Large intestine (tissue), 3 donors: ENCODE measurements at regions not wholly inside any gene's neighbourhood (a gene's known extent, or its start where the extent isn't known, plus 50 kb on each side); places are given as distances from the start of the nearest gene placed in this dataset.

Experiments
- DNase-seq, 2 donors: peaks; one replicate each; pipeline versions ENCODE4 v3.0.0 to v3.0.0-alpha.2; 2013
- H3K27ac ChIP-seq: one replicate; pipeline ENCODE4 v1.5.1; 2013; ENCODE audit warnings: low read length
- H3K27me3 ChIP-seq: 2 replicates; pipeline ENCODE4 v1.6.1; 2013; ENCODE audit warnings: low read length; ENCODE audit not compliant: control insufficient read depth, insufficient read depth
- H3K36me3 ChIP-seq: 2 replicates; pipeline ENCODE4 v1.6.1; 2013; ENCODE audit warnings: low read length; ENCODE audit not compliant: control insufficient read depth, insufficient read depth
- H3K4me1 ChIP-seq: one replicate; pipeline ENCODE4 v1.6.1; 2013; ENCODE audit warnings: low read length; ENCODE audit not compliant: control insufficient read depth, insufficient read depth
- H3K4me3 ChIP-seq: one replicate; pipeline ENCODE4 v1.5.1; 2013; ENCODE audit warnings: low read length
- H3K9me3 ChIP-seq: one replicate; pipeline ENCODE4 v1.6.1; 2013; ENCODE audit warnings: mild to moderate bottlenecking, low read depth, low read length, moderate library complexity; ENCODE audit not compliant: control insufficient read depth
- WGBS: methylation state at CpG from one replicate; pipeline ENCODE4 v1.1.5; 2013; ENCODE audit warnings: low lambda C conversion rate; ENCODE audit not compliant: insufficient coverage; 5-methylcytosine and 5-hydroxymethylcytosine counted together

DNA sequence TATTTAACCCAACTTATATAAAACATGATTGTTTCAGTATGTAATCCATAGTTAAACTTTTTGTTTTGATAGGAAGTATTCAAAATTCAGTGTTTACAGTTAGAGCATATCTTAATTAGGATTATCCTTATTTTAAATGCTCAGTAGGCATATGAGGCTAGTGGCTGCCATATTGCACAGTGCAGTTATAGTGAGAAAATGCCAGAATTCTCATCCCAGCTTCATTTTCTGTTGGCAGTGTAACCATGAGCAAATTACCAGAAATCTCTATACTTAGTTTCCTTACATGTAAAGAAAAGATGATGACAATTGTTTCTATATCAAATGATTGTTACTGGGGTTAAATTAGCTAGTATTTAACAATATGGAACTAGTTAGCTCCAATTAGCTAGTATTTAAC, 265.8 kb downstream of the ARAP2 start:
- no peak for DNase-seq
- Histone ChIP-seq H3K27me3 (no peaks in the 10 kb centered on the region), H3K9me3 (no peaks in the 10 kb centered on the region), H3K4me3 (no peak overlapping the region), H3K36me3 (no peaks in the 10 kb centered on the region), H3K4me1 (no peaks in the 10 kb centered on the region), H3K27ac (no peak overlapping the region)

- Histone ChIP-seq H3K27me3 (no peaks in the 10 kb centered on the region), H3K4me3 (no peak overlapping the region), H3K27ac (no peak overlapping the region), H3K9me3 (no peaks in the 10 kb centered on the region), H3K4me1 (no peaks in the 10 kb centered on the region), H3K36me3 (no peaks in the 10 kb centered on the region)
- WGBS = no CpG with 5 or more reads among the region's 1 CpG
- peak in 1 of 2 donors; percentile 0 for DNase-seq
These were observed 262.0 kb downstream of the ARAP2 start for GRCh38 chr4:35982318-35982717.

DNA sequence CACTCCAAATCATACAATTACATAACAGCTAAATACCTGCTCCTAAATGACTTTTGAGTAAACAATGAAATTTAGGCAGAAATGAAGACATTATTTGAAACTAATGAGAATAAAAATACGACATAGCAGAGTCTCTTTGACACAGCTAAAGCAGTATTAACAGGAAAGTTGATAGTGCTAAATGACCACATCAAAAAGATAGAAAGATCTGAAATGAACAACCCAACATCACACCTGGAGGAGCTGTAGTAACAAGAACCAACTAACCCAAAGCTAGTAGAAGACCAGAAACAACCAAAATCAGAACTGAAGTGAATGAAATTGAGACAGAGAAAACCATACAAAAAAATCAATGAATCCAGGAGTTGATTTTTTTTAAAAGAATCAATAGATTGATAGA, 257.8 kb downstream of the ARAP2 start:
- Histone ChIP-seq H3K27me3 (no peaks in the 10 kb centered on the region), H3K36me3 (no peaks in the 10 kb centered on the region), H3K4me3 (no peak overlapping the region), H3K9me3 (no peaks in the 10 kb centered on the region), H3K4me1 (no peaks in the 10 kb centered on the region), H3K27ac (no peak overlapping the region)
- no peak for DNase-seq
- WGBS = 75% methylated on average over 1 of the region's 1 CpG

DNA sequence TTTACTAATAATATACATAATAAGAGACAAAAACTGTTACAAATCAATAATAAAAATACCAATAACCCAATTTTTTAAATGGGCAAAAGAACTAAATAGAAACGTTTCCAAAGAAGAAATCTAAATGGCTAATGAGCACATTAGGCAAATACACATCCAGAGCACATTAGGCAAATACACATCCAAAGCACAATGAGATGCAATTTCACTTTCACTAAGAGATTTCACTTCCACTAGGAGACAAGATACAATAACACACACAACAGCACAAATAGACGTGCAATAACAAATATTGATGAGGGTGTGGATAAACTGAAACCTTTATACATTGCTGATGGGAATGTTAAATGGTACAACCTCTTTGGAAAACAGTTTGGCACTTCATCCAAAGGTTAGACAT, 250.7 kb downstream of the ARAP2 start:
- no peaks in the 10 kb centered on the region for H3K36me3 ChIP-seq
- no peaks in the 10 kb centered on the region for H3K9me3 ChIP-seq
- 80% methylated on average over 1 of the region's 2 CpGs for WGBS
- H3K27ac ChIP-seq = no peak overlapping the region
- H3K4me1 ChIP-seq = no peaks in the 10 kb centered on the region
- DNase-seq = no peak
- no peak overlapping the region for H3K4me3 ChIP-seq
- no peaks in the 10 kb centered on the region for H3K27me3 ChIP-seq

DNA sequence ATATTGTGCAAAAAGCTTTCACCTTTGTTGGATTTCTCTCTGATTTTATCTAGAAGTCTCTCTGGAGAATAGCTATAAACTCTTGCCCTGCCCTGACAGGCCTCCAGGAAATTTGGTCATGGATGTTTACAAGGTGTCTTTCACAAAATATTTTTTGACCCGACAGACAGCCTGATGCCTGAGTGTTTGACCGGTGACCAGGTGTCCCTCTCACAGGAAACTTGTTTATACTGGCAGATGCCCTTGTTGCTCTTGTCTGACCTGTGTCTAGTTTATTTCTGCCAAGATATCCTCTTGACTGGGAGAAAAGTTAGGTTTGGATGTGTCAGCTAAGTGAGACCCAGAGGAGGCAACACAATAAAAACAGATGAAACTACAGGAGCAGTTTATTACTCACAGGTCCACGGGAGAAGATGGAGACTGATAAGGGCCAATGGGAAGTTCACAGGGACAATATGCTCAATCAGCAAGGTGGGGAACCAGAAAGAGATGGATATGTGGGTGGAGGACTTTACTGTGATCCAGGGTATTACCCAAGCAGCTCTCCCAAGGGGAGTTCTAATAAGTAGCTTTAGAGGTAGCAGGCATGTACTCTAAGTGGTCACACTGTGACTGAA, 243.3 kb downstream of the ARAP2 start:
- H3K4me1 ChIP-seq = no peaks in the 10 kb centered on the region
- WGBS = no CpG with 5 or more reads among the region's 3 CpGs
- H3K27me3 ChIP-seq = no peaks in the 10 kb centered on the region
- no peaks in the 10 kb centered on the region for H3K9me3 ChIP-seq
- no peak overlapping the region for H3K4me3 ChIP-seq
- H3K36me3 ChIP-seq = no peaks in the 10 kb centered on the region
- H3K27ac ChIP-seq = no peak overlapping the region
- DNase-seq = no peak

GRCh38 chr4:36003051-36003450, 241.3 kb downstream of the ARAP2 start:
- H3K4me1 ChIP-seq = no peaks in the 10 kb centered on the region
- H3K27me3 ChIP-seq = no peaks in the 10 kb centered on the region
- H3K9me3 ChIP-seq = no peaks in the 10 kb centered on the region
- 94% methylated on average over 3 of the region's 12 CpGs for WGBS
- no peaks in the 10 kb centered on the region for H3K36me3 ChIP-seq
- no peak overlapping the region for H3K4me3 ChIP-seq
- no peak overlapping the region for H3K27ac ChIP-seq
- DNase-seq = no peak

- 80% methylated on average over 1 of the region's 2 CpGs for WGBS
- Histone ChIP-seq H3K9me3 (no peaks in the 10 kb centered on the region), H3K27me3 (no peaks in the 10 kb centered on the region), H3K36me3 (no peaks in the 10 kb centered on the region), H3K4me1 (no peaks in the 10 kb centered on the region), H3K27ac (no peak overlapping the region), H3K4me3 (no peak overlapping the region)
- no peak for DNase-seq
These were observed 240.0 kb downstream of the ARAP2 start for GRCh38 chr4:36004204-36004851.

DNA sequence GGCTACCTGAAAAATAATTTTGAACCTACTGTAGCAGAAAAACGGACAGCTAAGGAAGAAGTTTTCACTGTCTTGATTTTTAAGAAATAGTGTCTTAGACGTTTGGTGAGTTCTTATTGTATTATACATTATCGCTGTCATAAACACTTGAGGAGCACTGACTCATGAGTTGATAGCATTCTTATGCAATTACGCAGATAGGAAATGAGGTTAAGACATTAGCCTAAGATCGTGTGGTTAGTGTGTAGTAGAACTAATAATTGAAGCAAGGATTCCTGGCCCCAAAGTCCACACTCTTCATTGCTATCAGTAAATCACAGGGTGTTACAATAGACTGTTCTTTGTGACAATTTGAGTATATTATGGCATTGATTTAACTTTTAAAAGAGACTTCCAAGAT, 238.1 kb downstream of the ARAP2 start:
- DNase-seq = peak in 1 of 2 donors; percentile 27
- Histone ChIP-seq H3K4me1 (no peaks in the 10 kb centered on the region), H3K36me3 (no peaks in the 10 kb centered on the region), H3K27me3 (no peaks in the 10 kb centered on the region), H3K4me3 (no peak overlapping the region), H3K9me3 (no peaks in the 10 kb centered on the region), H3K27ac (no peak overlapping the region)
- 50% methylated on average over 2 of the region's 5 CpGs for WGBS

- no peaks in the 10 kb centered on the region for H3K4me1 ChIP-seq
- 100% methylated on average over 1 of the region's 4 CpGs for WGBS
- no peak for DNase-seq
- no peak overlapping the region for H3K4me3 ChIP-seq
- H3K9me3 ChIP-seq = no peaks in the 10 kb centered on the region
- no peak overlapping the region for H3K27ac ChIP-seq
- H3K36me3 ChIP-seq = no peaks in the 10 kb centered on the region
- no peaks in the 10 kb centered on the region for H3K27me3 ChIP-seq
These were observed 233.9 kb downstream of the ARAP2 start for GRCh38 chr4:36010397-36010929.

- no peak overlapping the region for H3K27ac ChIP-seq
- no peaks in the 10 kb centered on the region for H3K27me3 ChIP-seq
- H3K9me3 ChIP-seq = no peaks in the 10 kb centered on the region
- DNase-seq = no peak
- no peaks in the 10 kb centered on the region for H3K36me3 ChIP-seq
- no peak overlapping the region for H3K4me3 ChIP-seq
- no peaks in the 10 kb centered on the region for H3K4me1 ChIP-seq
These were observed 232.9 kb downstream of the ARAP2 start for GRCh38 chr4:36011381-36011780.

GRCh38 chr4:36012503-36012902, 231.8 kb downstream of the ARAP2 start:
- Histone ChIP-seq H3K9me3 (no peaks in the 10 kb centered on the region), H3K4me3 (no peak overlapping the region), H3K4me1 (no peaks in the 10 kb centered on the region), H3K36me3 (no peaks in the 10 kb centered on the region), H3K27ac (no peak overlapping the region), H3K27me3 (no peaks in the 10 kb centered on the region)
- DNase-seq = no peak
- WGBS = no CpG with 5 or more reads among the region's 3 CpGs
